ENCODE measurements at regions not wholly inside any gene's neighbourhood (a gene's known extent, or its start where the extent isn't known, plus 50 kb on each side); places are given as distances from the start of the nearest gene placed in this dataset.
"Not testable (repeated sequence)": the region's sequence is repeated elsewhere in the genome, so short reads cannot be mapped to it uniquely, and the experiment has no call there.

DNA sequence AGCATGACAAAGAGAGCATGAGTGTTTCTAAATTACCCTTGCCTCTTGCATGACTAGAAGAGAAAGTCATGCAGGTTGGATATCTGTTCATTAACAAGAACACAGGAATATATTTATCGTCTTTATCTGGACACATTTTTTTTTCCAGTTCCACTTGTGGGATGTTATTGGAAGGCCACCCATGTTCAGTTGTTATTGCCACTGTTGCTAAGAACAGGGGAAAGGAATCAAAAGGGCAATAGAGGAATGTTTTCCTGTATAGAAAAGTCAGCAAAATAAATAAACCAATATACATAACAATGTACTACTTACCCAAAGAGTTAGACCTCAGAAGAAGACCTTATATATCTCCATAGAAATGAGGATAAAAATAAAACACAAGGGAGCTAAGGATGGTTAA lies 270.1 kb downstream of the QDPR start:
- DNase-seq (ENCODE audit: low read depth in 2 of 2): no peak

GRCh38 chr4:17238633-17239032 lies 273.3 kb downstream of the QDPR start:
- no peak for DNase-seq (ENCODE audit: low read depth in 2 of 2)

DNA sequence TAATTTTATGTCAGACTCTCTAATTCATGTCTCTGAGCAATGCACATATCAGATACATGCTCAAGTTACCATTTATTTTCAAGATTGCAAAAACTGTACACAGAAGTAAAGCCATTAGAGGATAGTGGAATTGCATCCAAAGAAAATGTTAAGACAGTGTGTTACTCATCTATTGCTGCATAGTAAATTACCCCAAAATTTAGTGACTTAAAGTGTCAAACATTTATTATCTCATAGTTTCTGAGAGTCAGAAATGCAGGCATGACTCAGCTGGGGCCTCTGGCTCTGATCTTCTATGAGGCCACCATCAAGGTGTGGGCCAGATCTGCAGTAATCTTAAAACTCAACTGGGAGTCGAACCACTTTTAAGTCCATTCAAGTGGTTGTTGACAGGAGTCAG lies 275.2 kb downstream of the QDPR start:
- no peak for DNase-seq (ENCODE audit: low read depth in 2 of 2)

GRCh38 chr4:17234678-17235077 lies 277.2 kb downstream of the QDPR start:
- DNase-seq (ENCODE audit: low read depth in 2 of 2): no peak

DNA sequence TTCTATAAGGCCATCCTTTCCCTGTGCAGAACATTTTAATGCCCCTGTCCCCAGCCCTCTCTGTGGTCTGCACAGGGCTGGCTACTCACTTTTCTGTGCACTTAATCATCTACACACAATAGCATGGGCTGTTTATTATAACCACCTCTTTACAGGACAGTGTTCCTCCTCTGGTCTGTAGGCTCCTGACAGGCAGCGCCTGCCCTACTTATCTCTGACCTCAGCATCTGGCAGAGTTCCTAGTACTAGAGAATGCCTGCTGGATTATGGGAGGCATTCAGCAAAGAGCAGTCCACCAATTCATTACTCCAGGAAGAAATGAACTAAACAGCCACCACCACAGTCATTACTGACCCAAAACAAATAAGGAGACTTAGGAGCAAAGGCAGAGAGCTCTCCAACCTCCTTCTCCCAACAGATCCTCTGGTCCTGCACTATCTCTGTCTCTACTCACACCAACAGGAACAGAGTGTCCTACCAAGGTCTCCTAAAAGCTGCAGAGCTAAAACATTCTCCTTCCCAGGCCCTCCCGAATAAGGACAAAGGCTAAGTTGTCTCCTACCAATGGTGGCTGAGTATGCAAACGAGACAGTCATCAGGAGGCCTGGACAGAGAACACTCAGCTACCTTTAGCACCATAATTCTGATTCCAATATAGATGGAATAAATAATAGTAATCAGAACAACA lies 279.2 kb downstream of the QDPR start:
- no peak for DNase-seq (ENCODE audit: low read depth in 2 of 2)

GRCh38 chr4:17231880-17232475 lies 279.9 kb downstream of the QDPR start:
- not testable (repeated sequence) for DNase-seq (ENCODE audit: low read depth in 2 of 2)

DNA sequence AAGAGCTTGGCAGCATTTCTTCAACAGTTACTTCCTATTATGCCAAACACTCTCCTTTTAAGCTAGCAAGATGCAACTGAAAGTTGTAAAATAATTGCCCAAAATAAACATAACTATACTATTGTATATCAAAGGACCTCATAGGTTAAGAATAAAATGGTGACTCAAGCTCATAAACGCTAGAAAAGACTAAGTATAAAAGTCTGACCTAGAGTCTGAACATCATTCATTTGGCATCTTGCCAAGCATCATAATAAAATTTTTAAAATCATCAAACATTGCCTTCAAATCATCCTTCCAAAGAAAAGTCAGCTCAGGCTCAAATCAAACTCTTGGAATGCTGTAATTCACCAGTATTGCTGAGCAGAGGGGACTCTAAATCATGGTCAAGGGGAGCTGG lies 281.2 kb downstream of the QDPR start:
- DNase-seq (ENCODE audit: low read depth in 2 of 2): no peak

DNA sequence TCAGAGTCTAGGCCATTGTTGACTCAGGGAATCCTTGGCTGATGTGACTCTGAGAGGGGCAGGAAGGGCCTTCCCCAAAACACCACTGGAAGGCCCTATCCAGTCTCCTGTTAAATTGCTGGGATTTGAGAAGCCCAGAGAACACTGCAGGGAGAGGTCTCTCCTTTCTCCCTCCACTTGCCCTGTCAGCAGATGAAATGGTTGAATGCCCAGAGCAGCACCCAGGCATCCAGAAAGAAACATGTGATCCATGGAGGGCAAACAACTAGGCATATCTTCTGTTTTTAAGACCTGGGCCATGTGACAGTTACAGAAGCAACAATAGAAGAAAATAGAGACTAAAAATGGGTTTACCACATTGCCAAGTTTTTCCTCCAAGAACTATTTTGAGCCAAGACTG lies 291.1 kb downstream of the QDPR start:
- DNase-seq (ENCODE audit: low read depth in 2 of 2): no peak

- no peak for DNase-seq (ENCODE audit: low read depth in 2 of 2)
Measured at GRCh38 chr4:17218786-17219185, 293.1 kb downstream of the QDPR start.

GRCh38 chr4:17206829-17207801 lies 304.8 kb downstream of the QDPR start:
- DNase-seq (ENCODE audit: low read depth in 2 of 2): no peak

GRCh38 chr4:17204908-17205307 lies 306.5 kb upstream of the LDB2 start:
- DNase-seq (ENCODE audit: low read depth in 2 of 2): no peak

- DNase-seq (ENCODE audit: low read depth in 2 of 2): no peak
Measured at GRCh38 chr4:17203797-17204196, 305.4 kb upstream of the LDB2 start.

GRCh38 chr4:17197070-17197469 lies 298.6 kb upstream of the LDB2 start:
- no peak for DNase-seq (ENCODE audit: low read depth in 2 of 2)

DNA sequence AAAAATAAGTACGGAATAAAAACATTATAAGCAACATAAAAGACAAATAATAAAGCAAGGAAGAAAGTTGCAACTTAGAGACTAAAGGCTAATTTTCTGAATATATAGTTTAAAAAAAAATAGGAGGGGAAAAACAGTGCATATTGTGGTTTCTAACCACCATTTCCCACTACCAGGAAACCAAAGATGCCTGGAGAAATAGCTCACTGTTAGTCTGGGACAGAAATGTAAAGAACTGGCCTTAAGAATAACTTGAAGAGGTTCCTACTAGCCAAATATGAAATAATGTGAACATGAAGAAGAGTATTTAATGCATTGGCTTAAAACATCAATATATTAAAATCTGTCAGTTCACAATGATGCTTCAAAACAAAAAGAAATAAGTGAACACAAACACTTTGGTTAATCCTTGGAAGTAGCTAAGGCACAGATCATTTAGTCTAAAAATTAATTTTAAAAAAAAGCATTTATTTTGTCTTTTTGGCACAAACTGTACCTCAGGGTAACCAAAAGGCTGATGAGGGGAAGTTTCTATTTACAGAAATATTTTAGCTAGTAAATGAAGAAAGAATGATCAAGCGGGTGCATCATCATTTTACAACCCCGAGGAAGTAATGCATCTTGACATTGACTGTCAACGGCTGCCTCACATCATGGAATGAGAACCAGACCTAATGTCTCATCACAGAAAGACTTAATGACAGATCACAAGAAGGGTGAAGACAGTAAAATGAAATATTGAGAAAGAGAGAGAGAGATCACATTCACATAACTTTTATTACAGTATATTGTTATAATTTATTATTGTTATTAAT lies 297.2 kb upstream of the LDB2 start:
- no peak for DNase-seq (ENCODE audit: low read depth in 2 of 2)

GRCh38 chr4:17194586-17194985 lies 296.1 kb upstream of the LDB2 start:
- DNase-seq (ENCODE audit: low read depth in 2 of 2): no peak

- no peak for DNase-seq (ENCODE audit: low read depth in 2 of 2)
Measured at GRCh38 chr4:17189759-17190158, 291.3 kb upstream of the LDB2 start.

DNA sequence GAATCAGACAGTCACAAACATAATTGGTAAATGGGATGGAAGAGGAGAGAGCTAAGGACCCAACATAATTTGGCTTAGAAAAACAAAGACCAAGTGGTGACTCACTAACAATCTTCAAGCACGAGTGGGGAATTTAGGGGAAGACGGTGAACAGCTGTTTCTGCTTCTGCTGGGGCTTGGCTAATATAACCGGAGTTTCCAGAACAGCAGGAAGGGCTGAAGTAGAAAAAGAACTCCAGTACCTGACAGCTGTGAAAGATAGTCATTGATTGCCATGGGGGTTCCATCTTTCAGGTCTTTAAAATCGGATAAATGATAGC lies 290.9 kb upstream of the LDB2 start:
- DNase-seq (ENCODE audit: low read depth in 2 of 2): no peak

GRCh38 chr4:17188547-17189400 lies 290.3 kb upstream of the LDB2 start:
- no peak for DNase-seq (ENCODE audit: low read depth in 2 of 2)

DNA sequence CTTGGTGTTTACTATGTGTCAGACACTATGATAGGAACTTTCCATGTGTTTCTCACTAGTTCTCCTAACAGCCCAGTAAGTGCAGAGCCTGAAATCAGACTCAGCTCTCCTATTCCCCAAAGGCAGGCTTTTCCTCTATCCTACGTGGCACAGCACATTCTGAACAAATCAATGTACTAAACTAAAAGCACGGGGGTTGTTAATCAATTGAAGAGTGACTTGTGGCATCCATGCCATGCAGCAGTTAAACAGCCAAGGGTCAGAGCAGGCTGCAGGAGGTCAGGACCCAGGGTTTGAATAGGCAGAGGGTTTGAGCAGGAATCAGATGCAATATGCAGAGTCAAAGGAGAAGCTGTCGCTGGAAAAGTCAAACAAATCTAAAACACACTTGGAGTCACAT lies 289.7 kb upstream of the LDB2 start:
- no peak for DNase-seq (ENCODE audit: low read depth in 2 of 2)

GRCh38 chr4:17187003-17187402 lies 288.6 kb upstream of the LDB2 start:
- no peak for DNase-seq (ENCODE audit: low read depth in 2 of 2)

- no peak for DNase-seq (ENCODE audit: low read depth in 2 of 2)
Measured at GRCh38 chr4:17182888-17183287, 284.4 kb upstream of the LDB2 start.
